Activated B cell treated with CpG ODN at 0.5 μM for 24 hours (primary cell): ENCODE measurements at regions not wholly inside any gene's neighbourhood (a gene's known extent, or its start where the extent isn't known, plus 50 kb on each side); places are given as distances from the start of the nearest gene placed in this dataset.

Source experiments
- ATAC-seq: fragments of 200-7000 bp; cut with Tn5 transposase; one replicate; pipeline ENCODE4 v1.10.0; 2021; ENCODE audit warnings: low read depth, mild to moderate bottlenecking, moderate library complexity
- CTCF ChIA-PET: fragments of 350-600 bp; sonication (Branson Sonifier 250); formaldehyde crosslinking; loops from one replicate; lab custom pipeline; 2021; ENCODE audit warnings: antibody characterized with exemption; lab: Charles Lee
- POLR2A ChIA-PET: fragments of 350-600 bp; sonication (Branson Sonifier 250); formaldehyde crosslinking; loops from one replicate; lab custom pipeline; 2021; ENCODE audit warnings: antibody characterized with exemption; lab: Charles Lee
- DNase-seq: peaks from one replicate; pipeline ENCODE4 v3.0.0; 2022
- H3K27ac Mint-ChIP-seq: one replicate; pipeline ENCODE4 v1.8.0; 2020; ENCODE audit warnings: mixed read lengths
- H3K27me3 Mint-ChIP-seq: one replicate; pipeline ENCODE4 v1.8.0; 2021; ENCODE audit warnings: mixed read lengths
- H3K36me3 Mint-ChIP-seq: one replicate; pipeline ENCODE4 v1.8.0; 2021; ENCODE audit warnings: low read depth, mixed read lengths
- H3K4me1 Mint-ChIP-seq: one replicate; pipeline ENCODE4 v1.8.0; 2021; ENCODE audit warnings: mixed read lengths
- H3K4me3 Mint-ChIP-seq: one replicate; pipeline ENCODE4 v1.8.0; 2020; ENCODE audit warnings: mild to moderate bottlenecking, mixed read lengths
- H3K9me3 Mint-ChIP-seq: one replicate; pipeline ENCODE4 v1.8.0; 2020; ENCODE audit warnings: mixed read lengths
- intact Hi-C: fragments of 100-400 bp; cut with micrococcal nuclease; formaldehyde crosslinking; loops from one replicate; pipeline ENCODE4 v1.15.1; 2024
- TF ChIP-seq, protein P1 (sequence below): fragments of 200-600 bp; IDR thresholded peaks from one replicate; pipeline ENCODE4 v1.8.0; 2022; ENCODE audit warnings: antibody characterized with exemption, mild to moderate bottlenecking

DNA sequence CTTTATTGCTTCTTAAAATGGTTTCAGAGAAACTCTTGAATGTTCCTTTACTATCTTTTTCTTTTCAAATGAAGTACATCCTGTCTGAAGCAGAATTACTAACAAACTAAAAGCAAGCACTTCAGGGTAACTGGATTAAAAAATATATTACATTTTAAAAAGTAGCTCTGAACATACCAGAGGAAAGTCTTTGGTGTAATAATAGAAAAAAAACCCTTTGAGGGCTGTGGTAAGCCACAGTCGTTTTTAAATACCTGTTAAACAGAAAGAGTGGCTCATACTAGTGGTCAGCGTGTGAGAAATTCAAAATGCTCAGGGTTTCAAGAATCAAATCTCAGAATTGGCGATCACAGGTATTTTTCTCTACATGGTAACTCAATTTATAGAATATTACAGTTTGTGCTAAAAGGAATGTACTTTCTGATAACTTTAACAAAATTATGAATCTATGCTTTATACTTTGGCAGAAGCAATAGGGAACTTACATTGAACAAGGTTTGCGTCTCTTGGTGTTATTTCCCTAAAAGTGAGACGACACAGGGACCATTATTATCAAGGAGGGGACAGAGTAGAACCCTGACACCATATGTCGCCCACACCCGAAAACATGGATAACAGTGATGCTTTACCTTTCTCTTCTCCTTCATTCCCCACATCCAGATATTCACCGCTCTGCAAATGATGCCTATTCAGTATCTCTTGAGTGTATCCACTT, 97.0 kb upstream of the DPH5 start:
- ChIA-PET CTCF (interaction anchor here (0.7 to 1.2 kb wide), 2 partner anchors 10 to 115 kb away, joined by 4 to 5 read pairs; no protein-coding TSS in a partner anchor), POLR2A (interaction anchor here (0.6 to 1.2 kb wide), 4 partner anchors 10 to 115 kb away, joined by 3 to 4 read pairs (median 3); no protein-coding TSS in a partner anchor)
- Mint-ChIP-seq H3K27ac (peak overlapping the region; percentile 47), H3K27me3 (no peaks in the 10 kb centered on the region), H3K4me1 (peaks cover 48% of the 10 kb centered on the region), H3K4me3 (peak overlapping the region; percentile 56), H3K9me3 (no peaks in the 10 kb centered on the region), H3K36me3 (no peaks in the 10 kb centered on the region)
- DNase-seq, result no peak
- TF ChIP-seq, protein P1, sequence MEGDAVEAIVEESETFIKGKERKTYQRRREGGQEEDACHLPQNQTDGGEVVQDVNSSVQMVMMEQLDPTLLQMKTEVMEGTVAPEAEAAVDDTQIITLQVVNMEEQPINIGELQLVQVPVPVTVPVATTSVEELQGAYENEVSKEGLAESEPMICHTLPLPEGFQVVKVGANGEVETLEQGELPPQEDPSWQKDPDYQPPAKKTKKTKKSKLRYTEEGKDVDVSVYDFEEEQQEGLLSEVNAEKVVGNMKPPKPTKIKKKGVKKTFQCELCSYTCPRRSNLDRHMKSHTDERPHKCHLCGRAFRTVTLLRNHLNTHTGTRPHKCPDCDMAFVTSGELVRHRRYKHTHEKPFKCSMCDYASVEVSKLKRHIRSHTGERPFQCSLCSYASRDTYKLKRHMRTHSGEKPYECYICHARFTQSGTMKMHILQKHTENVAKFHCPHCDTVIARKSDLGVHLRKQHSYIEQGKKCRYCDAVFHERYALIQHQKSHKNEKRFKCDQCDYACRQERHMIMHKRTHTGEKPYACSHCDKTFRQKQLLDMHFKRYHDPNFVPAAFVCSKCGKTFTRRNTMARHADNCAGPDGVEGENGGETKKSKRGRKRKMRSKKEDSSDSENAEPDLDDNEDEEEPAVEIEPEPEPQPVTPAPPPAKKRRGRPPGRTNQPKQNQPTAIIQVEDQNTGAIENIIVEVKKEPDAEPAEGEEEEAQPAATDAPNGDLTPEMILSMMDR, result no peak
- ATAC-seq, result peak; percentile 40
- intact Hi-C loops, result no loop called here

DNA sequence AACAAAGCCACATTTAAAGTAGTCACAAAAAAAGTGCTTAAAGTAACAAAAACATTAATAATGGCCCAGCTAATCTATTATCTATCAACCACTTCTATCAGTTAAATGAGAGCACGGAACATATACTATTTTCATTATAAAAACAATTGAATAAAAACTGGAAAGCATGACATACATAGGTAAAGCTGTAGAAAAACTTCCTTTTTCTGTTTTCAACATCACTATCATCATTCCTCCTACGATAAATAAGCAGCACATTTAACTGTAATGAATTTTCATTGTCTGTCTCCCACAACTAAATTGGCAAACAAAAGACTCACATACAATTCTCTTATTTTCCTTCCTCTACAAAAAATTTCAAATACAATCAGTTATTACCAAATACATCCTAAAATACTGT, 96.4 kb upstream of the DPH5 start:
- no peak for DNase-seq
- peaks cover 43% of the 10 kb centered on the region for H3K4me1 Mint-ChIP-seq
- ChIA-PET POLR2A (interaction anchor here (0.8 to 1.2 kb wide), 3 partner anchors 9 to 116 kb away, joined by 3 to 4 read pairs (median 3); no protein-coding TSS in a partner anchor), CTCF (interaction anchor here (1.2 kb wide), 1 partner anchor 116 kb away, joined by 4 read pairs; no protein-coding TSS in a partner anchor)
- ATAC-seq, result no peak
- no peaks in the 10 kb centered on the region for H3K9me3 Mint-ChIP-seq
- peak overlapping the region; percentile 47 for H3K27ac Mint-ChIP-seq
- H3K36me3 Mint-ChIP-seq, result no peaks in the 10 kb centered on the region
- H3K4me3 Mint-ChIP-seq, result peak overlapping the region; percentile 56
- TF ChIP-seq, protein P1, result no peak
- intact Hi-C loops, result no loop called here
- H3K27me3 Mint-ChIP-seq, result no peaks in the 10 kb centered on the region

DNA sequence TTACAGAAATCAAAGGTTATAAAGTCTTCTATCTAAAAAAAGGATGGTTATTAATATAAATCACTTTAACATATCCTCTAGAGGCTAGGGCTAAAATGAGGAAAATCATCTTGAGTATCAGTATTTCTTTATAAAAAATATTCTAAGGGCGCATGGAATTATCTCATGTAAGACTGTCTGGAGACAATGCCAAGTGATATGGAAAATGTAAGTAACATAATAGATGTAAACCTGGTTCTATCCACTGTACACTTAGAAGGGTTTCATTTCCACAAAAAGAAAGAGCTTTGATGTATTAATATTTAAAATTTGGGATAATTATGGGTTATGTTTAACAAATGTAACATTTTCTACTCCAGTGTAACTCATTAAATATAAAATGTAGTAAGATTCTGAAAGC, 95.9 kb upstream of the DPH5 start:
- H3K4me1 Mint-ChIP-seq, result peaks cover 43% of the 10 kb centered on the region
- no peak overlapping the region for H3K4me3 Mint-ChIP-seq
- peak overlapping the region; percentile 47 for H3K27ac Mint-ChIP-seq
- ATAC-seq (no peak), DNase-seq (no peak)
- TF ChIP-seq, protein P1, result no peak
- H3K9me3 Mint-ChIP-seq, result no peaks in the 10 kb centered on the region
- intact Hi-C loops, result no loop called here
- ChIA-PET CTCF (no interaction called here), POLR2A (interaction anchor here (0.8 kb wide), 1 partner anchor 9 kb away, joined by 4 read pairs; no protein-coding TSS in a partner anchor)
- no peaks in the 10 kb centered on the region for H3K36me3 Mint-ChIP-seq
- no peaks in the 10 kb centered on the region for H3K27me3 Mint-ChIP-seq

DNA sequence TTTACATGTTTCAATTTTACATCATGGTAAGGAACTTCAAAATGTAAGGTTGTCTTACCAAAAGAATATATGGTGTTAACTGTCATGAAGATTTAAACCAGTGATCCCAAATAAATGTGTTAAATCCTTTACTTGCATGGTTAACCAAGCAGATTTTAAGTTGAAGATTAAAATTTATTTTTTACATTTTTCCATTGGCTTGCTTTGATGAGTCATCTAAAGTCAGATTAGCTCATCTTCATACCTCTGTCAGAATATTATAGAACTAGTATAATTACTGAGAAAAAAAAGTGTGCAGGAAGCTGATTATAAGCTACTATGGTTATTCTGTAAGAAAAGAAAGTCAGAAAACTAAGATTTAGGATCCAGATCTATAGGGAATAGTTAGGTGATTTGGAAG, 95.3 kb upstream of the DPH5 start:
- DNase-seq (no peak), ATAC-seq (no peak)
- POLR2A ChIA-PET, result interaction anchor here (0.7 to 0.8 kb wide), 2 partner anchors 9 to 115 kb away, joined by 3 to 4 read pairs; no protein-coding TSS in a partner anchor
- CTCF ChIA-PET, result no interaction called here
- Mint-ChIP-seq H3K9me3 (no peaks in the 10 kb centered on the region), H3K4me3 (no peak overlapping the region), H3K4me1 (peaks cover 40% of the 10 kb centered on the region), H3K27me3 (no peaks in the 10 kb centered on the region), H3K27ac (peak overlapping the region; percentile 51), H3K36me3 (no peaks in the 10 kb centered on the region)
- TF ChIP-seq, protein P1, result no peak
- intact Hi-C loops, result no loop called here

DNA sequence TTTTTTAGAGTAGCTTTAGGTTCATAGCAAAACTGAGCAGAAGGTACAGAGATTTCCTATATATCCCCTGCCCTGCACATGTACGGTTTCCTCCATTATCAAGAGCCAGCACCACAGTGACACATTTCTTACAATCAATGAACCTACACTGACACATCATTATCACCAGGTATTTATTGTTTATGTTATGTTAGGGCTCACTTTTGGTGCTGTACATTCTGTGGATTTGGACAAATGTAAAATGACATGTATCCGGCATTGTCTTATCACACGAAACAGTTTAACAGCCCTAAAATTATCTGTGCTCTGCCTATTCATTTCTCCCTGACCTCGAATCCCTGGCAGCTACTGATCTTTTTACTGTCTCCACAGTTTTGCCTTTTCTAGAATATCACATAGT, 93.7 kb upstream of the DPH5 start:
- CTCF ChIA-PET, result interaction anchor here (0.8 kb wide), 1 partner anchor 55 kb away, joined by 4 read pairs; no protein-coding TSS in a partner anchor
- H3K27ac Mint-ChIP-seq, result no peak overlapping the region

More for the DNA sequence above, 93.7 kb upstream of the DPH5 start:
- POLR2A ChIA-PET, result no interaction called here
- peaks cover 35% of the 10 kb centered on the region for H3K4me1 Mint-ChIP-seq
- intact Hi-C loops, result no loop called here
- no peaks in the 10 kb centered on the region for H3K9me3 Mint-ChIP-seq
- H3K27me3 Mint-ChIP-seq, result no peaks in the 10 kb centered on the region
- no peak overlapping the region for H3K4me3 Mint-ChIP-seq
- TF ChIP-seq, protein P1, result no peak
- ATAC-seq (no peak), DNase-seq (no peak)
- H3K36me3 Mint-ChIP-seq, result no peaks in the 10 kb centered on the region
